NCI-H524 treated with DMSO at 0.1 percent for 48 hours (cell line): ENCODE measurements at regions not wholly inside any gene's neighbourhood (a gene's known extent, or its start where the extent isn't known, plus 50 kb on each side); places are given as distances from the start of the nearest gene placed in this dataset.
"Not testable (repeated sequence)": the region's sequence is repeated elsewhere in the genome, so short reads cannot be mapped to it uniquely, and the experiment has no call there.

Experiments used
- DNase-seq: peaks from one replicate; lab custom pipeline; 2025; lab: John Stamatoyannopoulos, UW

- no peak for DNase-seq
These were observed 404.7 kb upstream of the PODXL start for GRCh38 chr7:131961054-131961680.

GRCh38 chr7:131959106-131959812 is 402.8 kb upstream of the PODXL start:
- DNase-seq: peak; percentile 41

DNA sequence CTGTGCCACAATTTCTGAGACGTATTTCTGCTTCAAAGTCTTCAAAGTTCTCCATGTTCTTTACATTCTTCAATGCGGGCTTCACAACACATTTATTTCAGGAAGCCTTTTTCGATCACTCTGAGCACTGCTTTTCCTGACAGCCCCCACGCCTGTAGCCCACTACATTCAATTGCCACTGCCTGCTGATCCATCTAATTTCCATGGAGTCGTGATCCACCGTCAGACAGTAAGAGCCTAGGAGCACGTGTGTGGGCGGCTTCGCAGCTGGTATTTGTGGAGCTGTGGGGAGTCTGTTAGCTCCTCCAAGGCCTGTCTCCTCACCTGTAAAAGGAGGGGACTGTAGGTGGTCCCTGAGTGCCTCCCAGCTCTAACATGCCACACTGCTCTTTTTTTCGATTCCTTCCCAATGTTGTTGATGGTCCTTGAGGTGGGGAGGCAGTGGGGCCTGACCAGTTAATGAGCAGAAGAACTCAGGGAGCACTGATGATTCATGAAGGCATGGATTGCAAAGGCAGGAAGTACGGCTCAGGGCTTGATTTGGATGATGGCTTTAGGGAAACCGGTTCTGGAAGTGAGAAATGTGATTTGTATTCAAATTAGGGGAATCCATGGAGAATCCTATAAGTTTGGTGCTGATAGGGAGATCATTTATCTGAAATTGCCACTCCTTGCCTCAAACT is 401.1 kb upstream of the PODXL start:
- DNase-seq: no peak

DNA sequence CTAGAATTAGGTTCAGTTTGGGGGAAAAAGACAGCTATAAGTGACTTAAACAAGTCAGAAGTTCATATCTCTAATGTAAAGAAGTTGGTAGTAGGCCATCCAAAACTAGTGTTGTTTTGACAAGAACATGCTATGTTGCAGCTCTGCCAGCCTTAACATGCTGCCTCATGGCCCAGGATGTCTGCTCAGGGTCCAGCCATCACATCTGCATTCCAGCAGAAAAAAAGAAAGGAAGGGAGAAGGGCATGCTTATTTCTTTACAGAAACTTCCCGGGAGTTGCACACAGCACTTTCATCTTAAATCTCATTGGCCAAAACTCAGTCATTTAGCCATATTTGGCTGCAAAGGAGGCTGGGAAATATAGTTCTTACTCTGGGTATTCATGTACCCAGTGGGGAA is 400.4 kb upstream of the PODXL start:
- no peak for DNase-seq

DNA sequence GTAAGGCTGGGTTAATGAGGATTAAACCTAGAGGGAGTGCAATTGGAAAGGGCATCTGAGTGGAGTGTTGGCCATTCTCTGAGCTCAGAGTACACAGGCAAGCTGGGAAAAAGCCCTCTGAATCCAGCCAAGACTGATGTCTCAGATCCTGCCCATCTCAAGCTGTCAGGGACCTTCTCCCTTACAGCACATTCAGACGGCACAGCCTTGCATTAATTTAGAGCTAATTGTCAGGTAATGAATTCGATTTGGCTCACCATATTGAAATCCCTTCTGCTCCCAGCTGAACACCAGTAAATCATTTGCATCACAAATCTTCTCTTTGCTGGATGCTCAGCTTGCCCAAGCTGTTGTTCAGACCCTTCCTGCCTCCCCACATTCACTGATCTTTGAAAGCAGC is 399.3 kb upstream of the PODXL start:
- no peak for DNase-seq

- DNase-seq: no peak
These were observed 396.8 kb upstream of the PODXL start for GRCh38 chr7:131953184-131953583.

- DNase-seq: no peak
These were observed 395.9 kb upstream of the PODXL start for GRCh38 chr7:131952365-131952764.

- no peak for DNase-seq
These were observed 394.3 kb upstream of the PODXL start for GRCh38 chr7:131950758-131951157.

- DNase-seq: no peak
These were observed 393.2 kb upstream of the PODXL start for GRCh38 chr7:131949659-131950058.

GRCh38 chr7:131948434-131949053 is 392.1 kb upstream of the PODXL start:
- DNase-seq: peak; percentile 95

DNA sequence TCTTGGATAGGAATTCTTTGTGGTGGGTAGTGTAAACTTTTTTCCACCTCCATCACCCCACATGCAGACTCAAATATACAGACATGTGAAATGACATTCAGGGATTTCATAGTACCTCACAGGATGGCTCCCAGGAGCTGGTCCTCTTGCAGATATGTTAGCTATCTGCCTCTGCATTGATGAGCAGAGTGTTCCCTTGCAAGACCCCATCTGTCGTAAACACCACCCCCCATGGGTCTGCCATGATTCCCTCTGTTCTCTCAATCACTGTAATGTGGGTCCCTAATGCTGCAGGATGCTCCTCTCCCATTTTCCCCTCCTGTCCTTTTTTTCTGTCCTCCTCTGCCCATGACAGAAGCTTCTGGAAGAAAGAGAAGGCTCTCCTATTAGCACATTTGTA is 391.2 kb upstream of the PODXL start:
- DNase-seq: no peak

DNA sequence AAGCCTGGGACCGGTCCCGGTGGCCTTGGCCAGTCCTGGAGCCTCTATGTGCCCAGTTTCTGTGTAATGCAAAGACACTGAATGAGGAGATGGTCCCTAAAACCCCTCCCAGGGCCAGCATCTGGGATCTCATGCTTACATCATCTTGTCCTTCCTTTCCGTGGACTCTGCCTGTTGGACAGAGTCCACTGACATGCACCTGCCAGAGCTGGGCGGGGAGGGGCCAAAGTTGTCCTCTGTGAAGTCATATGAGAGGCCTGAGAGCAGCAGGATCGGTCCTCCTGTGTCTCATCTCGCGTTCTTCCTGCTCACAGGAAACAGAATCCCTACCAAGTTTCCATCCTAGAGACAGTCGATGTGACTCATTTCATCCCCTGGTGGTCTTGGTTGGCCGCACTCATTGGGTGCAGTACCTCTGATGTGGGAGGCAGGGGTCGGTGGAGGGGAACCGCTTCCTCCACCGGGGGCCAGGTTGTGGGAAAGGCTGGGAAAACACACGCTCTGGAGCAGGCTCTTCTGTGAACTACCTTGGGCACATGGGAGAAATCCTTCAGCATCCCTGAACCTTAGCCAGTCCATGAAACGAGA is 389.6 kb upstream of the PODXL start:
- no peak for DNase-seq

GRCh38 chr7:131945313-131945911 is 389.0 kb upstream of the PODXL start:
- DNase-seq: peak; percentile 15

GRCh38 chr7:131944556-131945069 is 388.2 kb upstream of the PODXL start:
- DNase-seq: no peak

DNA sequence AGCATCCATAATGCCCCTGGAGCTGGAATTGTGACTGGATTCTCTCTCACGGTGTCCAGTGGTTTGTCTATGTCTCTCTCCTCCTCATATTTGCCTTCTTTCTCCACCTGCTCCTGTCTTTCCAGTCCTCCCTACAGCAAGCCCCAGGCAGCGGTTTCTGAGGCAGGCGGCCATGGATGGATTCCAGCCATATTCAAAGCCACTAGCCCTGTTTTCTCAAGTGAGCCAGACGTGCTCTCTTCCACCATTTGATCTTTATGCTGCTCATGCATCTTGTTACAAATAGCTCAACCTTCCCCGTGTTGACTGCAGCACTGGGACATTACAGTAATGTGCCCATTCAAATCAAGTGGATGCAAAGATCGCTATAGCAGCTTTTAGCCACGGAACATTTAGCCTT is 387.2 kb upstream of the PODXL start:
- no peak for DNase-seq

- no peak for DNase-seq
These were observed 386.8 kb upstream of the PODXL start for GRCh38 chr7:131943211-131943610.

GRCh38 chr7:131942287-131943150 is 386.1 kb upstream of the PODXL start:
- DNase-seq: no peak

DNA sequence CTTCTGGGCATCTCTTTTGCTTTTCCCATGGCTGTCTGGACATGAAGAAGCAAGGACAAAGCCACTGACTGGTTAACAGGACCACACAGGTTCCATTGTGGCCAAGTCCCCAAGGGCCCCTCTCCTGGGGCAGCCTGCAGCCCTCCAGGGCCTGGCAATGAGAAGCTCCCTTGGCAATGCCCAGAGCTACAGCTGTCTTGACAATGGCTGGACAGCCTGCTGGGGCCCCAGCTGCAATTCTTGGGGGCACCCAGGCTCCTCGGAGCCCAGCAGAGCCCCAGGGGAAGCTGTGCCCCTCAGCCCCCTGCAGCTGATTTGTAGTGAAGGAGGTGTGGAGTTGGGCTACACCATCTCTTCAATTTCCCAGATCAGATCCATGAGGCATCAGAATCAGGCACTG is 384.9 kb upstream of the PODXL start:
- DNase-seq: no peak

DNA sequence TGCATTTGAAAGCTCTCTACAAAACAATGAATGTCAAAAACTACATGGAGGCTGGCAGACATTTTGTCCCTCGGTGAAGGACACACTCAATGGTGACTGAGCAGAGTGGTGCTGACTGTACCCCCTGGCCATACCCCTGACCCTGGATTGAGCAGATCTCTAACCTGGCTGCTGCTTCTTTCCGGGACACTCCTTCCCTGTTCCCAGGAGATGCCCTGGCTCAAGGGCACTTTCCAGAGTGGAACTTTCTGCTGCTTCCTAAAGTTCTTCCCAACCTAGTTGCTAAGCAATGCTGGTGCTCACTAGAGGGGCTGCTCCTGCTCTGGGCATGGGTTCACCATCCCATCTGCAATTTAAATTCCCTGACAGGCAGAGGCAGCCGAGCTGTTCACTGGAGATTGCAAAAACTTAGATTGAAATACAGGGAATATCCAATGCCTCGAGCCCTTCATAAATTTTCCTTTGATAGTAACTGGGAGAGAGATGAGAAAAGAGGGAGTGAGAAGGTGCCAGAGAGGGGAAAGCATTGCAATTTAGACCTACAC is 384.3 kb upstream of the PODXL start:
- DNase-seq: no peak

DNA sequence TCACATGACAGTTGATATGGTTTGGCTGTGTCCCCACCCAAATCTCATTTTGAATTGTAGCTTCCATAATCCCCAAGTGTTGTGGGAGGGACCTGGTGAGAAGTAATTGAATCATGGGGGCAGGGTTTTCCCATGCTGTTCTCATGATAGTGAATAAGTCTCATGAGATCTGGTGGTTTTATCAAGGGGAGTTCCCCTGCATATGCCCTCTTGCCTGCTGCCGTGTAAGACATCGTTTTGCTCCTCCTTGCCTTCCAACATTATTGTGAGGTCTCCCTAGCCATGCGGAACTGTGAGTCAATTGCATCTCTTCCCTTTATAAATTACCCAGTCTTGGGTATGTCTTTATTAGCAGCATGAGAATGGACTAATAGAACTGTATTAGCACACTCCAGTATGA is 382.4 kb upstream of the PODXL start:
- not testable (repeated sequence) for DNase-seq

- DNase-seq: no peak
These were observed 381.4 kb upstream of the PODXL start for GRCh38 chr7:131937868-131938267.
